DND-41 (cell line): ENCODE measurements at regions not wholly inside any gene's neighbourhood (a gene's known extent, or its start where the extent isn't known, plus 50 kb on each side); places are given as distances from the start of the nearest gene placed in this dataset.

Experiments used
- ATAC-seq: fragments of 200-7000 bp; cut with Tn5 transposase; 3 replicates; pipeline ENCODE4 v1.9.1; 2021; ENCODE audit warnings: low read depth; ENCODE audit not compliant: insufficient read depth
- DNase-seq: peaks from one replicate; pipeline ENCODE4 v3.0.0-alpha.2; 2020
- H2AFZ ChIP-seq: 2 replicates; pipeline ENCODE4 v1.6.0; 2012; ENCODE audit warnings: low read depth, low read length
- H3K27ac ChIP-seq: 2 replicates; pipeline ENCODE4 v1.5.1; 2012; ENCODE audit warnings: low read length, inconsistent platforms
- H3K27me3 ChIP-seq: fragments of 200-600 bp; sonication (generic); 2 replicates; pipeline ENCODE4 v1.6.0; 2012; ENCODE audit warnings: low read length, mild to moderate bottlenecking, inconsistent platforms; ENCODE audit not compliant: insufficient read depth, poor library complexity
- H3K36me3 ChIP-seq: 2 replicates; pipeline ENCODE4 v1.5.1; 2012; ENCODE audit warnings: low read length, inconsistent platforms; ENCODE audit not compliant: insufficient read depth
- H3K4me1 ChIP-seq: 2 replicates; pipeline ENCODE4 v1.5.1; 2012; ENCODE audit warnings: mild to moderate bottlenecking, low read length; ENCODE audit not compliant: insufficient read depth
- H3K4me2 ChIP-seq: 2 replicates; pipeline ENCODE4 v1.6.0; 2012; ENCODE audit warnings: mild to moderate bottlenecking, moderate library complexity, low read length, inconsistent platforms; ENCODE audit not compliant: insufficient read depth
- H3K4me3 ChIP-seq, 2 experiments: fragments of 200-600 bp in 1 of 2; shearing (Covaris generic) in 1 of 2; 2 replicates each; pipeline ENCODE4 v1.5.1; 2012 to 2016; ENCODE audit warnings: inconsistent platforms in 2 of 2, low read length in 2 of 2, mild to moderate bottlenecking in 2 of 2, low read depth in 1 of 2, moderate library complexity in 1 of 2
- H3K79me2 ChIP-seq: 2 replicates; pipeline ENCODE4 v1.6.0; 2012; ENCODE audit warnings: low read length, inconsistent platforms; ENCODE audit not compliant: insufficient read depth
- H3K9ac ChIP-seq: 2 replicates; pipeline ENCODE4 v1.6.0; 2012; ENCODE audit warnings: low read depth, mild to moderate bottlenecking, inconsistent platforms, low read length, moderate library complexity
- H3K9me3 ChIP-seq: 2 replicates; pipeline ENCODE4 v1.5.1; 2012; ENCODE audit warnings: low read length, moderate library complexity, mild to moderate bottlenecking, inconsistent platforms; ENCODE audit not compliant: insufficient read depth, severe bottlenecking
- H4K20me1 ChIP-seq: 2 replicates; pipeline ENCODE4 v1.6.0; 2012; ENCODE audit warnings: low read length; ENCODE audit not compliant: insufficient read depth
- EZH2 ChIP-seq: IDR thresholded peaks from 3 replicates; pipeline ENCODE4 v1.6.1; 2012; ENCODE audit warnings: borderline replicate concordance, low read depth, mild to moderate bottlenecking, moderate library complexity, low read length, inconsistent platforms; ENCODE audit not compliant: severe bottlenecking
- TF ChIP-seq, protein P1 (sequence below): IDR thresholded peaks from 2 replicates; pipeline ENCODE4 v1.5.1; 2012; ENCODE audit warnings: borderline replicate concordance, low read length, moderate library complexity, mild to moderate bottlenecking; ENCODE audit not compliant: poor library complexity, severe bottlenecking; ENCODE audit errors: extremely low read depth

GRCh38 chr2:215811409-215812345, 201.7 kb downstream of the MREG start:
- H3K4me3 ChIP-seq = no peak overlapping the region
- H3K27ac ChIP-seq = no peak overlapping the region
- no peaks in the 10 kb centered on the region for H3K79me2 ChIP-seq
- peaks cover 8% of the 10 kb centered on the region for H3K4me1 ChIP-seq
- H3K36me3 ChIP-seq = no peaks in the 10 kb centered on the region
- no peaks in the 10 kb centered on the region for H3K9me3 ChIP-seq
- no peaks in the 10 kb centered on the region for H3K27me3 ChIP-seq
- TF ChIP-seq EZH2 = no peak
- TF ChIP-seq, protein P1, sequence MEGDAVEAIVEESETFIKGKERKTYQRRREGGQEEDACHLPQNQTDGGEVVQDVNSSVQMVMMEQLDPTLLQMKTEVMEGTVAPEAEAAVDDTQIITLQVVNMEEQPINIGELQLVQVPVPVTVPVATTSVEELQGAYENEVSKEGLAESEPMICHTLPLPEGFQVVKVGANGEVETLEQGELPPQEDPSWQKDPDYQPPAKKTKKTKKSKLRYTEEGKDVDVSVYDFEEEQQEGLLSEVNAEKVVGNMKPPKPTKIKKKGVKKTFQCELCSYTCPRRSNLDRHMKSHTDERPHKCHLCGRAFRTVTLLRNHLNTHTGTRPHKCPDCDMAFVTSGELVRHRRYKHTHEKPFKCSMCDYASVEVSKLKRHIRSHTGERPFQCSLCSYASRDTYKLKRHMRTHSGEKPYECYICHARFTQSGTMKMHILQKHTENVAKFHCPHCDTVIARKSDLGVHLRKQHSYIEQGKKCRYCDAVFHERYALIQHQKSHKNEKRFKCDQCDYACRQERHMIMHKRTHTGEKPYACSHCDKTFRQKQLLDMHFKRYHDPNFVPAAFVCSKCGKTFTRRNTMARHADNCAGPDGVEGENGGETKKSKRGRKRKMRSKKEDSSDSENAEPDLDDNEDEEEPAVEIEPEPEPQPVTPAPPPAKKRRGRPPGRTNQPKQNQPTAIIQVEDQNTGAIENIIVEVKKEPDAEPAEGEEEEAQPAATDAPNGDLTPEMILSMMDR = no peak
- DNase-seq = no peak
- no peak overlapping the region for H3K9ac ChIP-seq
- no peak overlapping the region for H3K4me2 ChIP-seq
- peak; percentile 48; the same call in 1 of the 3 replicates for ATAC-seq
- no peak overlapping the region for H2AFZ ChIP-seq
- no peaks in the 10 kb centered on the region for H4K20me1 ChIP-seq

DNA sequence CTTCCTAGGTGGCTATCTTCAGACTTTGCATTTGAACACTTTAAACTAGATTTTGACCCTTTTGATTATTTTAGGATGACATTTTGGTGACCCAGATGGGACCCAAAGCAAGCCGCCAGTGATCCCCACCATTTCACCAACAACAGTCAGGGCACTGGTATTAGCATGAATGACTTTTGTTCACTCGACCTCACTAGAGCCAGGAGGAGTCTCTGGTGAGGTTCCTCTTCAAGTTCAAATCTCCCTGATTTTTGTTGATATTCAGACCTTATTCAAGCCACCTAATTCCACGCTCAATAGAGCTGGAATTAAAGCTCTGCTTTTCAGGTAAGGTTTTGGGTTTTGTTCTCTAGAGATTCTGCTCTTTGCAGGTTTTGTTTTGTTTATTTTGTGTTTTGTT, 202.3 kb downstream of the MREG start:
- DNase-seq (no peak), ATAC-seq (no peak)
- Histone ChIP-seq H3K27ac (no peak overlapping the region), H3K79me2 (no peaks in the 10 kb centered on the region), H3K27me3 (no peaks in the 10 kb centered on the region), H3K9me3 (no peaks in the 10 kb centered on the region), H3K4me3 (no peak overlapping the region), H3K4me2 (no peak overlapping the region), H3K9ac (no peak overlapping the region), H2AFZ (no peak overlapping the region), H4K20me1 (no peaks in the 10 kb centered on the region), H3K4me1 (peaks cover 8% of the 10 kb centered on the region), H3K36me3 (no peaks in the 10 kb centered on the region)
- TF ChIP-seq, protein P1 = no peak
- no peak for TF ChIP-seq EZH2

- Histone ChIP-seq H3K4me3 (no peak overlapping the region), H3K4me2 (no peak overlapping the region), H3K9ac (no peak overlapping the region), H3K27me3 (no peaks in the 10 kb centered on the region), H2AFZ (no peak overlapping the region), H3K9me3 (no peaks in the 10 kb centered on the region), H3K79me2 (no peaks in the 10 kb centered on the region), H3K4me1 (peaks cover 8% of the 10 kb centered on the region), H3K27ac (no peak overlapping the region), H3K36me3 (no peaks in the 10 kb centered on the region), H4K20me1 (no peaks in the 10 kb centered on the region)
- no peak for DNase-seq
- ATAC-seq = no peak
- no peak for TF ChIP-seq EZH2
- TF ChIP-seq, protein P1 = no peak
These were observed 204.4 kb downstream of the MREG start for GRCh38 chr2:215808996-215809395.
